Stomach (tissue), 8 donors: ENCODE measurements at regions not wholly inside any gene's neighbourhood (a gene's known extent, or its start where the extent isn't known, plus 50 kb on each side); places are given as distances from the start of the nearest gene placed in this dataset.

Source experiments
- DNase-seq, 2 donors: peaks; one replicate each; pipeline versions ENCODE4 v3.0.0 to v3.0.0-alpha.2; 2013 to 2019
- H3K27ac ChIP-seq, 5 donors: fragments of 200-600 bp in 4 of 5; sonication (generic) in 4 of 5; one replicate each; pipeline ENCODE4 v1.5.1; 2013 to 2019; ENCODE audit warnings: mild to moderate bottlenecking in 1 of 5, moderate library complexity in 1 of 5
- H3K27me3 ChIP-seq, 3 donors: fragments of 200-600 bp; sonication (generic); one replicate each; pipeline ENCODE4 v1.5.1; 2017 to 2019; ENCODE audit warnings: mixed run types in 1 of 3
- H3K36me3 ChIP-seq, 4 donors: fragments of 200-600 bp; sonication (generic); 1 replicate in 3 of 4; 2 replicates in 1 of 4; pipeline ENCODE4 v1.5.1; 2016 to 2019
- H3K4me1 ChIP-seq, 4 donors: fragments of 200-600 bp; sonication (generic); one replicate each; pipeline ENCODE4 v1.5.1; 2016 to 2019
- H3K4me3 ChIP-seq, 4 donors: fragments of 200-600 bp; sonication (generic) in 3 of 4; one replicate each; pipeline ENCODE4 v1.5.1; 2016 to 2019; ENCODE audit warnings: mild to moderate bottlenecking in 1 of 4
- H3K9me3 ChIP-seq, 4 donors: fragments of 200-600 bp; sonication (generic); one replicate each; pipeline ENCODE4 v1.5.1; 2016 to 2019
- EP300 ChIP-seq: sonication (generic); formaldehyde crosslinking; IDR thresholded peaks from one replicate; pipeline ENCODE4 v1.6.1; 2017; ENCODE audit warnings: antibody characterized with exemption
- POLR2A ChIP-seq, 4 donors: fragments of 450-650 bp; IDR thresholded peaks; one replicate each; pipeline ENCODE4 v1.6.1; 2016; ENCODE audit warnings: antibody characterized with exemption in 4 of 4, control low read depth in 2 of 4, mild to moderate bottlenecking in 1 of 4, moderate library complexity in 1 of 4
- POLR2AphosphoS5 ChIP-seq, 3 donors: sonication (generic); formaldehyde crosslinking; IDR thresholded peaks; one replicate each; pipeline ENCODE4 v1.6.1; 2016; ENCODE audit warnings: antibody characterized with exemption in 3 of 3
- WGBS, 5 donors: extraction: QIAGEN DNeasy Blood & Tissue Kit in 3 of 5; methylation state at CpG; one replicate each; pipeline versions ENCODE4 v1.1.5 to v1.1.7; 2013 to 2018; 5-methylcytosine and 5-hydroxymethylcytosine counted together
- intact Hi-C: fragments of 100-400 bp; cut with DNase I; formaldehyde crosslinking; loops from one replicate; pipeline ENCODE4 v1.15.1; 2023; ENCODE audit warnings: low total_unique reads
- TF ChIP-seq, protein P1 (sequence below), 7 experiments: fragments of 450-650 bp in 4 of 7; fragments of 200-600 bp in 3 of 7; sonication (generic) in 3 of 7; IDR thresholded peaks; one replicate each; pipeline ENCODE4 v1.5.1; 2016 to 2019; ENCODE audit warnings: antibody characterized with exemption in 7 of 7, control low read depth in 2 of 7, mild to moderate bottlenecking in 1 of 7
- donor health status: healthy with polysubstance abuse.
- donor health status: Bipolar disorder and iron deficiency.
- donor health status: healthy.

DNA sequence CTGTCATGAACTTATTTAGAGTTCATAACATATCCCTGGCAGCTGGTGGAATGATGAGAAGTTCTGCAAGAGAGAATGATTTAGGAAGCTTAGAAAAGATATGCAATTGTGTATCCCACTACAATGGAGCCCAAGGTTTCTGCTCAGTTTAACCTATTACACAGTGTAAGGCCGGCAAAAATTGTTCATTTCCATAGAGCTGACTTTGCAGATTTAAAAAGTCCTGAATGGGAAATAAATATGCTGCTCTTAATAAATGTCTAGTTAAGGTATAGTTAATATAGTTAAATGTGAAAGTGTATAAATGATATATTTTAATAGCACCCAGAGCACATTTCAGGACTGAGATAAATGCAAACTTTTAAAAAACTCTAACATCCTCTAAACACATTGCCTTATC is 149.9 kb downstream of the EVX1 start:
- no peak overlapping the region for H3K27ac ChIP-seq
- TF ChIP-seq, protein P1, sequence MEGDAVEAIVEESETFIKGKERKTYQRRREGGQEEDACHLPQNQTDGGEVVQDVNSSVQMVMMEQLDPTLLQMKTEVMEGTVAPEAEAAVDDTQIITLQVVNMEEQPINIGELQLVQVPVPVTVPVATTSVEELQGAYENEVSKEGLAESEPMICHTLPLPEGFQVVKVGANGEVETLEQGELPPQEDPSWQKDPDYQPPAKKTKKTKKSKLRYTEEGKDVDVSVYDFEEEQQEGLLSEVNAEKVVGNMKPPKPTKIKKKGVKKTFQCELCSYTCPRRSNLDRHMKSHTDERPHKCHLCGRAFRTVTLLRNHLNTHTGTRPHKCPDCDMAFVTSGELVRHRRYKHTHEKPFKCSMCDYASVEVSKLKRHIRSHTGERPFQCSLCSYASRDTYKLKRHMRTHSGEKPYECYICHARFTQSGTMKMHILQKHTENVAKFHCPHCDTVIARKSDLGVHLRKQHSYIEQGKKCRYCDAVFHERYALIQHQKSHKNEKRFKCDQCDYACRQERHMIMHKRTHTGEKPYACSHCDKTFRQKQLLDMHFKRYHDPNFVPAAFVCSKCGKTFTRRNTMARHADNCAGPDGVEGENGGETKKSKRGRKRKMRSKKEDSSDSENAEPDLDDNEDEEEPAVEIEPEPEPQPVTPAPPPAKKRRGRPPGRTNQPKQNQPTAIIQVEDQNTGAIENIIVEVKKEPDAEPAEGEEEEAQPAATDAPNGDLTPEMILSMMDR (IDR thresholded peaks at IDR 0.05) = no peak
- TF ChIP-seq POLR2A (IDR thresholded peaks at IDR 0.05) (no peak), EP300 (no peak), POLR2AphosphoS5 (IDR thresholded peaks at IDR 0.05) (no peak)
- peaks cover 0 to 12% (median 6%) of the 10 kb centered on the region in 4 donors for H3K9me3 ChIP-seq
- no peak overlapping the region for H3K4me3 ChIP-seq
- no peak for DNase-seq
- no peaks in the 10 kb centered on the region for H3K4me1 ChIP-seq
- no peaks in the 10 kb centered on the region for H3K36me3 ChIP-seq
- WGBS, 5 donors = 79 to 98% (median 89%) methylated on average over 1 of the region's 1 CpG
- intact Hi-C loops = no loop called here
- peaks cover 0 to 14% (median 0%) of the 10 kb centered on the region in 3 donors for H3K27me3 ChIP-seq

DNA sequence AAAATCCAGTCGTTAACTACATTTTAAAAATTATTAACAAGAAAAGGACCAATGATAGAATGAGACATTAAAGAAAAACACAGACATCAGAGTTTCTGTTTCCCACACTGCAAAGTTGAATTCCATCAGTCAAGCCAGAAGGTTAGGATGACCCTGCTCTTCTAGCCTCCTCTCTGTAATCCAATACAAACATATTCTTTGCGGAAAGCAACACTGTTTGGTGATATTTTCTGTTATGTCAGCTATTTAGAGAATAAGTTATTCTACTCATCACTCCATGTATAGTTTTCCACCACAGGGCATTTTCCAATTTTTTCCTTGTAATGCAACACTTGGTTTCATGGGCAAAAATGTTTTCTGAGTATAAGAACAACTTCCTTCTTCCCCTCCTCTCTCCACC is 152.3 kb downstream of the EVX1 start:
- Histone ChIP-seq H3K4me3 (no peak overlapping the region), H3K27me3 (peaks cover 0 to 14% (median 0%) of the 10 kb centered on the region in 3 donors), H3K9me3 (peaks cover 0 to 12% (median 6%) of the 10 kb centered on the region in 4 donors), H3K27ac (no peak overlapping the region), H3K4me1 (no peaks in the 10 kb centered on the region), H3K36me3 (no peaks in the 10 kb centered on the region)
- WGBS, 5 donors = 91 to 97% (median 93%) methylated on average over 2 of the region's 2 CpGs
- intact Hi-C loops = no loop called here
- no peak for DNase-seq
- TF ChIP-seq POLR2A (IDR thresholded peaks at IDR 0.05) (no peak), EP300 (no peak), POLR2AphosphoS5 (IDR thresholded peaks at IDR 0.05) (no peak)
- TF ChIP-seq, protein P1 (IDR thresholded peaks at IDR 0.05) = no peak

DNA sequence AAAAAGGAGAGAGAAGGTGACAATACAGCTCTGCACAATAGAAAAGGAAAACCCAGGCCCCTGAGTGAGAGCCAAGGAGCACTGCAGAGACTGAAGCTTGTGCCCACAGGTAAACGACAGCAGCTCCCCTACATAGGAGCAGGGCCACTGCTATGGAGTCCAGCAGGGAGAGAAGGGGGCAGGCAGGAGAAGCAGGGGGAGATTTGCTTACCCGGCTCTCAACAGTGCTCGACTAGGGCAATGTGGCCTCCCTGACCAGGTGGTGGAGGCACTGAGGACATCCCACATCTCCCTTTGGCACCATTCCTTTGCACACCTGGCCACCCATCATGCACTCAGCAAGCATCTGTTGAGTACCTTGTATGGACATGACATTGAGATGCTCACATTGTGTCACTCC is 153.0 kb downstream of the EVX1 start:
- Histone ChIP-seq H3K27ac (no peak overlapping the region), H3K4me3 (no peak overlapping the region), H3K27me3 (peaks cover 0 to 14% (median 0%) of the 10 kb centered on the region in 3 donors), H3K9me3 (peaks cover 0 to 12% (median 6%) of the 10 kb centered on the region in 4 donors), H3K36me3 (no peaks in the 10 kb centered on the region), H3K4me1 (no peaks in the 10 kb centered on the region)
- intact Hi-C loops = no loop called here
- no peak for DNase-seq
- WGBS, 5 donors = 70 to 92% (median 85%) methylated on average over 3 of the region's 3 CpGs
- TF ChIP-seq POLR2A (IDR thresholded peaks at IDR 0.05) (no peak), POLR2AphosphoS5 (IDR thresholded peaks at IDR 0.05) (no peak), EP300 (no peak)
- TF ChIP-seq, protein P1 (IDR thresholded peaks at IDR 0.05) = no peak

DNA sequence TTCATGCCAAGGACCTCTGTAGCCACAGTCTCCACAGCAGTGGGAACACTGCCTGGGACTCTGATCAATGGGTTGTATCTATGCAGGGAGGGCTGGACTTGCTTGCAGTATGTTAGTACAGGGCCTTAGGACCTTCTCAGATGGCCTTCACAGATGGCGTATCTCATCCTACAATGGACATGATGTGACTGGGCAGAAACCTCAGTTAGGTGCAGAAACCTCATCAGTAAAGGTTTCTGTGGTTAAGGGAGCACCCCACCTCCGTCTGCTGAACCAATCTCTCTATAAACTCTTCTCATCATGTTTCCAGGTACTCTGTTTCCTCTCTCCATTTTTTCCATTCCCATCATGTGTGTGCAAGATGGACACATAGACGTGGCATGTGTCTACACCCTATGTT is 154.9 kb downstream of the EVX1 start:
- H3K4me3 ChIP-seq = no peak overlapping the region
- intact Hi-C loops = no loop called here
- 85 to 93% (median 92%) methylated on average over 3 of the region's 3 CpGs for WGBS, 5 donors

More for the DNA sequence above, 154.9 kb downstream of the EVX1 start:
- DNase-seq = no peak
- Histone ChIP-seq H3K36me3 (no peaks in the 10 kb centered on the region), H3K27ac (no peak overlapping the region), H3K9me3 (peaks cover 0 to 12% (median 6%) of the 10 kb centered on the region in 4 donors), H3K27me3 (peaks cover 0 to 14% (median 0%) of the 10 kb centered on the region in 3 donors), H3K4me1 (no peaks in the 10 kb centered on the region)
- TF ChIP-seq, protein P1 (IDR thresholded peaks at IDR 0.05) = no peak
- TF ChIP-seq POLR2AphosphoS5 (IDR thresholded peaks at IDR 0.05) (no peak), EP300 (no peak), POLR2A (IDR thresholded peaks at IDR 0.05) (no peak)
